ENCODE measurements at regions not wholly inside any gene's neighbourhood (a gene's known extent, or its start where the extent isn't known, plus 50 kb on each side); places are given as distances from the start of the nearest gene placed in this dataset.
"Not testable (repeated sequence)": the region's sequence is repeated elsewhere in the genome, so short reads cannot be mapped to it uniquely, and the experiment has no call there.

GRCh38 chr1:149157409-149157808 is 54.1 kb upstream of the NBPF9 start:
- not testable (repeated sequence) for DNase-seq (ENCODE audit: low read depth); H3K4me3 ChIP-seq (ENCODE audit: low read depth, low read length)

DNA sequence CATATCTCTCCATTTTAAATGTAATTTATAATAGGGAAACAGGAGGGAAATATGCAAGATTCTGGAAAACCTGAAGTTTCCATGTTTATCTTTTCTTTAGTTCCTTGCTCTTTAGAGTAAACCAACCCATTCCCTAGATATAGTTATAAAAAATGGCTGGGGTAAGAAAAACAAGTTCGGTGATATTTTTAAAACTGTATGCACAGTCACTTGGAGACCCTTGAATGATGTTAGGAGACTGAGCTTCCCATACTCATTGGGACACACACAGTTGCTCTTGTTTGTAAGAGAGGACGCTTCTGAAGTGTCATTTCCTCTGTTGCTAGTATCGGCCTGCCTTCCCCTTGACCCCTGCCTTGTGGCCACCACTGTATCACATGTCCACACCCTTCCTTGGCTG is 55.0 kb upstream of the NBPF9 start:
- DNase-seq (ENCODE audit: low read depth); H3K4me3 ChIP-seq (ENCODE audit: low read depth, low read length): not testable (repeated sequence)

- H3K4me3 ChIP-seq (ENCODE audit: low read depth, low read length): not testable (repeated sequence)
Measured at GRCh38 chr1:149163063-149163444, 59.7 kb upstream of the NBPF9 start.

DNA sequence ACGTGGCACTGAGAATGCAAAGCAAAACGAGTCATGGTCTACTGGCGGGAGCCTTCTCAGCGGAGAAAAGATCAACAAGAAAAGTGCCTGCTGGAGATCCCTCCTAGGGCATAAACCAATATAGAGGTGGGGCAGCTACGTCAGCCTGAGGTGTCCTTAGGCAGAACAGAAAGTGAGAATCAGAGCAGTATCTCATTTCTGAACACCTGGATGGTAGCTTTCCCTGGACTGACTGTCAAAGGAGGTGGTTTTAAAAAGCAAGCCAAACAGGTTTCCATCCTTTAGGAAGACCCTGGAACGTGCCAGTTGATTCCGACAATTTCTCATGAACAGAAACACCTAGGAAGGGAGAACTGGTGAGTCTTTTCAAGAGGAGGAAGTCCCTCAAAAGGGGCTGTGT is 71.4 kb upstream of the NBPF9 start:
- H3K4me3 ChIP-seq (ENCODE audit: low read depth, low read length); DNase-seq (ENCODE audit: low read depth): not testable (repeated sequence)

More at GRCh38 chr1:149163063-149163444, 59.7 kb upstream of the NBPF9 start:
- DNase-seq (ENCODE audit: low read depth): not testable (repeated sequence)

DNA sequence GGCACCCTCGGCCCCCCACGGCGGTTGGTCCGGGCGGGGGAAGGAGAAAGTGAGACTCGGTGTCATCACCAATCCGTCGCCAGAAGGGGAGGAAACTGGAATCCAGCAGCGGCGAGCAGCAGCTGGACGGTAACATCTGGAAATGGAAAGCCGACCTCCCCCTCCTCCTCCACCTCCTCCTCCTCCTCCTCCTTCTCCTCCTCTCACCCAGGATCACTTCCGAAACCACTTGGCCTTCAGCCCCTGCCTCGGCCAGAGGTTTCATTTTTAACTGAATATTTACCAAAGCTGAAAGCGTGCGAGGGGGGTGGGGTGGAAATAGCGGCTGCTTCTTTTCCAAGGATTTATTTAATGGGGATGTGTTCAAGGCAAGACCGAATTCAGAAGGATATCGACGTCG is 72.5 kb upstream of the NBPF9 start:
- DNase-seq (ENCODE audit: low read depth): not testable (repeated sequence)
- H3K4me3 ChIP-seq (ENCODE audit: low read depth, low read length): peak overlapping the region; percentile 44

GRCh38 chr1:149176453-149177316 is 73.3 kb upstream of the NBPF9 start:
- DNase-seq (ENCODE audit: low read depth): peak; percentile 47
- peak overlapping the region; percentile 59 for H3K4me3 ChIP-seq (ENCODE audit: low read depth, low read length)

DNA sequence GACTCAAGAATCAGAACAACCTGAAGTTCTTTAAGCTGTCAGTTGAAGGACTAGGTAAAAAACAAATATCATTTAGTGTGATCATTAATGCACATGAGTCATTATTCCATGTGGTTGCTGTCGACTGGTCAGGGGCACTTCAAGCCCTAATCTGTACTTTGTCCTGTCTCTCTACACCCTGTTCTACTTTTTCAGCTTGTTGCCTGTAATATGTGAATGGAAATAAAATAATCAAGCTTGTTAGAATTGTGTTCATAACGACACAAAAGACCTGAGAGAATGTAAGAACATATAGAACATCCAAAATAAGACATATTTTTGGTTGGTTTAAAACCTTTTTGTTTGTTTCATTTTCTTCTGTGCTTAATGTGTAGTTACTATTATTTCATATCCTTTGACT is 87.4 kb upstream of the NBPF9 start:
- H3K4me3 ChIP-seq (ENCODE audit: low read depth, low read length); DNase-seq (ENCODE audit: low read depth): not testable (repeated sequence)

DNA sequence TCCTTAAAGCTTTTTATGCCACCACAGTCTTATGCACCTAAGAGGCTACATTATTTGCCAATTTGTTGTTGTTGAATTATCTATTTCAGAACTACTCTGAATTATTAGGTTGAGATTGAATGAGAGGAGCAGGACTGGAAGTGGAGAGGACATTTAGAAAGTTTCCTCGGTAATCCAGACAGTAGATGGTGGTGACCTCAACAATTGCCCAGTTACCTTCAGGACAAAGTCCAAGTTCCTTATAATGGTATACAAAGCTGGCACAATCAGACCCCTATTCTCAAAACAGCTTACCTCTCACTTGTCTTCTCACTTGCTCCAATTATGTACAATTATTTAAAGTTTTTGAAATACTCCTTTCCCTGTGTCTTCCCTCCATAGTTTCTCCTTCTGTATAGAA is 93.3 kb upstream of the NBPF9 start:
- not testable (repeated sequence) for H3K4me3 ChIP-seq (ENCODE audit: low read depth, low read length); DNase-seq (ENCODE audit: low read depth)

DNA sequence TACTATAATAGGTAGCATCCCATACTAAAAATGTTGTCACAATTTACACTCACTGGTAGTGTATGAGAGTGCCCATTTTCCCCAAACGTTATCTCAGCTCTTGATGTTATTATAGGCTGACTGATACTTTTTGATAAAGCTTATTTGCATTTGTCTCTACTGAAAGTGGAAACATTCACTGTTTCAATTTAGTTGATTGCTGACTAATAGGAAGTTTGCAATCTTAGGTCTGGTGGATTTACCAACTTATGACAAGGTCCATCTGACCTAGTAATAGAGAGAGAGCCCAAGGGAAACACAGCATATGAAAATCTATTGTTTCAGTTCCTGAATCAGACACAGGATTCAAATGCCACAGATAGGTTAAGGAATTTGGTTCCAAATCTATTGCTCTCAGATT is 97.2 kb upstream of the NBPF9 start:
- peak; percentile 47 for DNase-seq (ENCODE audit: low read depth)
- not testable (repeated sequence) for H3K4me3 ChIP-seq (ENCODE audit: low read depth, low read length)

DNA sequence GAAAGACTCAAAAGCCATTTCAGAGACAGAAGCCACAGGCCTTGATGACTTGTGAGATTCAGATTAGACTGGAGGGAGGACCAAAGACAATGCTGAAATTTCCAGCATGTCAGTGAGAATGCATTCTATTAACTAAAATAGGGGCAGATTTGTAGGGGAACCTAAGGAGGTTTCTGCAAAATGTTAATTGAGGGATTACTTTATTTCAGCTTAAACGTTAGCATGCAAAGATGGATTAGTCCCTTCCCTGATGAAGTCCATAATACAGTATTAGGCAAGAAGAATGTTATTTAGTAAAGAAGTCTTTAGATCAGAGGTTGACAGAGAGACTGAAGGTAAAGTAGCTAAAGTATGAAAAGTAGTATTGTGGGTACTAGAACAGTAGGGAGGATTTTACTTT is 98.9 kb upstream of the NBPF9 start:
- DNase-seq (ENCODE audit: low read depth); H3K4me3 ChIP-seq (ENCODE audit: low read depth, low read length): not testable (repeated sequence)

DNA sequence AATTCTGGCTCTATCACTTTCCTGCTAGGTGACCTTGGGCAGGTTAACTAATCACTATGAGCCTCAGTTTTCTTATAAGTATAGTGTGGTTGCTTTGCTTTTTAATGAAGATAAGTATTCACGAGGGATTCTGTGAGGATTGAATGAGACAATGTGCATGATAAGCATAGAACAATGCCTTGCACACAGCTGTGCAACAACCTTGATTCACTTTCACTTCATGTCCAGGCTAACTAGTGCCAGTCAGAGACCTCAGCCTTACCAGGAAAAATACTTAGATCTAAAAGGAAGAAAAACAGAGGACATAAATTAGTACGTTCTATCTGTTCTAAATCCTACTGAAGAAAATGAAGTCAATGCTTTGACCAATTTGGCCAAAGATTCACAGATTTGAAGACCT is 101.0 kb upstream of the NBPF9 start:
- H3K4me3 ChIP-seq (ENCODE audit: low read depth, low read length); DNase-seq (ENCODE audit: low read depth): not testable (repeated sequence)

- DNase-seq (ENCODE audit: low read depth); H3K4me3 ChIP-seq (ENCODE audit: low read depth, low read length): not testable (repeated sequence)
Measured at GRCh38 chr1:149208836-149209235, 105.5 kb upstream of the NBPF9 start.

- not testable (repeated sequence) for DNase-seq (ENCODE audit: low read depth)
Measured at GRCh38 chr1:149211757-149212420, 108.5 kb upstream of the NBPF9 start.

GRCh38 chr1:149212946-149213345 is 109.6 kb upstream of the NBPF9 start:
- DNase-seq (ENCODE audit: low read depth); H3K4me3 ChIP-seq (ENCODE audit: low read depth, low read length): not testable (repeated sequence)

More at GRCh38 chr1:149211757-149212420, 108.5 kb upstream of the NBPF9 start:
- not testable (repeated sequence) for H3K4me3 ChIP-seq (ENCODE audit: low read depth, low read length)

DNA sequence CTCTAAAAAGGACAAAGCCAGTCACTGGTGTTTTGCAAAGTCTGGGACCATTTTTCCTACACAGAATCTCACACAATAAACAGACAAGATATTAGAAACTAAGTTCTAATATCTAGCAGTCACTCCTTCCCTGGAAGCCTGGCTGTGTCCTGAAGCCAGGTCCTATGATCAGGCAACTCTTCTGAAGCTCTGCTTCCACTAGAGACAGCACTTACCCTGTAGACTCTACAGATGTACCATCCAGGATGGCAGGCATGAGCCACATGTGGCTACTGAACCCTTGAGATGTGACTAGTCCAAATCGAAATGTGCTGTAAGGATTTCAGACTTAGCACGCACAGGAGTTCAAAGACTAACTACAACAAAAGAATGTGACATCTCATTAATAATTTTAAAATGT is 110.3 kb upstream of the NBPF9 start:
- DNase-seq (ENCODE audit: low read depth); H3K4me3 ChIP-seq (ENCODE audit: low read depth, low read length): not testable (repeated sequence)

DNA sequence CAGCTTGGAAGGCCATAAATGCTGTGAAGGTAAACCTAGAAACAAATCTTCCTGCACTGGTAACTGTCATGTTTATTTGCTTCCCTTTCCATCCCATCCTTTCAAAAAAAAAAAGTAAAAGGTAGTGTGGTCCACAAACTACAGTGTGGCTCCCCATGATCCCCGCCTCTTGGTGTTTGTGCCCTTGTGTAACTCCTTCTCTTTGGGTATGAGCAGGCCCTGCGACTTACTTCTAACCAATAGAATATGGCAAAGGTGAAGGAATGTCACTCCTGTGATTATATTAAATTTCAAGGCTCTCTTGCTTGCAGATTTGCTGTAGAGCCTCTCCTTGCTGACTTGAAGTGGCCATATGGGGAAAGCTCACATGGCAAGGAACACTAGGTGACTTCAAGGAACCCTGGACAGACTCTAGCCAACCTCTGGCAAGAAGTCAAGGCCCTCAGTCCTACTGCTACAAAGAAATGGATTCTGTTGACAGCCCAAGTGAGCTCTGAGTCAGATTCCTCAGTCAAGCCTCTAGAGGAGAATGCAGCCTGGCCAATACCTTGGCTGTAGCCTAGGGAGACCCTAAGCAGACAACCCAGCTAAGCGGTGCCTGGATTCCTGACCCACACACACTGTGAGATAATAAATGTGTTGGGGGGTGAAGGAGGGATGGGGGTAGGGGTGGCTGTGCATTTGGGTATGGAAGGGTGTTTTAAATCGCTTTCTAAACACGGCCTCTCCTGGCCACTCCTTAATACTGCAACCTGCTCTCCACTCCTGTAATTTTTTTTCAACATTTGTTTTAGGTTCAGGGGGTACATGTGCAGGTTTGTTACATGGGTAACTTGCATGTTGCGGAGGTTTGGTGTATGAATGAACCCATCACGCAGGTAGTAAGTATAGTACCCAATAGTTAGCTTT is 115.0 kb upstream of the NBPF9 start:
- peak; percentile 21 for DNase-seq (ENCODE audit: low read depth)
- H3K4me3 ChIP-seq (ENCODE audit: low read depth, low read length): not testable (repeated sequence)

GRCh38 chr1:149219539-149219938 is 116.2 kb upstream of the NBPF9 start:
- DNase-seq (ENCODE audit: low read depth); H3K4me3 ChIP-seq (ENCODE audit: low read depth, low read length): not testable (repeated sequence)

GRCh38 chr1:149220463-149221074 is 117.2 kb upstream of the NBPF9 start:
- DNase-seq (ENCODE audit: low read depth); H3K4me3 ChIP-seq (ENCODE audit: low read depth, low read length): not testable (repeated sequence)

Data from choroid plexus epithelial cell (primary cell).